ENCODE measurements at regions not wholly inside any gene's neighbourhood (a gene's known extent, or its start where the extent isn't known, plus 50 kb on each side); places are given as distances from the start of the nearest gene placed in this dataset.
A peak's percentile ranks its signal among the peaks of the same experiment; 100 is the strongest.
"Not testable (repeated sequence)": the region's sequence is repeated elsewhere in the genome, so short reads cannot be mapped to it uniquely, and the experiment has no call there.

GRCh38 chr10:100637785-100638184 is 102.0 kb downstream of the HIF1AN start:
- no peak for DNase-seq (ENCODE audit: low read depth in 4 of 4, low spot score in 2 of 4)

GRCh38 chr10:100638969-100639368 is 103.2 kb downstream of the HIF1AN start:
- DNase-seq (ENCODE audit: low read depth in 4 of 4, low spot score in 2 of 4) = not testable (repeated sequence)

- DNase-seq (ENCODE audit: low read depth in 4 of 4, low spot score in 2 of 4) = no peak
Measured at GRCh38 chr10:100642295-100642994, 102.9 kb upstream of the PAX2 start.

GRCh38 chr10:100645091-100645490 is 100.3 kb upstream of the PAX2 start:
- DNase-seq (ENCODE audit: low read depth in 4 of 4, low spot score in 2 of 4) = no peak

- no peak for DNase-seq (ENCODE audit: low read depth in 4 of 4, low spot score in 2 of 4)
Measured at GRCh38 chr10:100645613-100646392, 99.6 kb upstream of the PAX2 start.

GRCh38 chr10:100647928-100648327 is 97.5 kb upstream of the PAX2 start:
- DNase-seq (ENCODE audit: low read depth in 4 of 4, low spot score in 2 of 4) = no peak

GRCh38 chr10:100650693-100651092 is 94.7 kb upstream of the PAX2 start:
- DNase-seq (ENCODE audit: low read depth in 4 of 4, low spot score in 2 of 4) = no peak

GRCh38 chr10:100651099-100651498 is 94.3 kb upstream of the PAX2 start:
- not testable (repeated sequence) for DNase-seq (ENCODE audit: low read depth in 4 of 4, low spot score in 2 of 4)

GRCh38 chr10:100651916-100652315 is 93.5 kb upstream of the PAX2 start:
- DNase-seq (ENCODE audit: low read depth in 4 of 4, low spot score in 2 of 4) = no peak

- no peak for DNase-seq (ENCODE audit: low read depth in 4 of 4, low spot score in 2 of 4)
Measured at GRCh38 chr10:100652406-100653135, 92.8 kb upstream of the PAX2 start.

- DNase-seq (ENCODE audit: low read depth in 4 of 4, low spot score in 2 of 4) = no peak
Measured at GRCh38 chr10:100653238-100653956, 92.0 kb upstream of the PAX2 start.

- peak in 2 of 4 donors; percentile 73 to 76 for DNase-seq (ENCODE audit: low read depth in 4 of 4, low spot score in 2 of 4)
Measured at GRCh38 chr10:100653957-100654781, 91.2 kb upstream of the PAX2 start.

GRCh38 chr10:100654782-100655325 is 90.5 kb upstream of the PAX2 start:
- no peak for DNase-seq (ENCODE audit: low read depth in 4 of 4, low spot score in 2 of 4)

GRCh38 chr10:100655326-100655759 is 90.0 kb upstream of the PAX2 start:
- DNase-seq (ENCODE audit: low read depth in 4 of 4, low spot score in 2 of 4) = no peak

- DNase-seq (ENCODE audit: low read depth in 4 of 4, low spot score in 2 of 4) = no peak
Measured at GRCh38 chr10:100655760-100656421, 89.5 kb upstream of the PAX2 start.

- no peak for DNase-seq (ENCODE audit: low read depth in 4 of 4, low spot score in 2 of 4)
Measured at GRCh38 chr10:100656454-100656853, 88.9 kb upstream of the PAX2 start.

- DNase-seq (ENCODE audit: low read depth in 4 of 4, low spot score in 2 of 4) = no peak
Measured at GRCh38 chr10:100658269-100658668, 87.1 kb upstream of the PAX2 start.

GRCh38 chr10:100659361-100660098 is 85.9 kb upstream of the PAX2 start:
- no peak for DNase-seq (ENCODE audit: low read depth in 4 of 4, low spot score in 2 of 4)

Data from left renal cortex interstitium (tissue), 4 donors.